ENCODE measurements at regions not wholly inside any gene's neighbourhood (a gene's known extent, or its start where the extent isn't known, plus 50 kb on each side); places are given as distances from the start of the nearest gene placed in this dataset.
"Not testable (repeated sequence)": the region's sequence is repeated elsewhere in the genome, so short reads cannot be mapped to it uniquely, and the experiment has no call there.

DNA sequence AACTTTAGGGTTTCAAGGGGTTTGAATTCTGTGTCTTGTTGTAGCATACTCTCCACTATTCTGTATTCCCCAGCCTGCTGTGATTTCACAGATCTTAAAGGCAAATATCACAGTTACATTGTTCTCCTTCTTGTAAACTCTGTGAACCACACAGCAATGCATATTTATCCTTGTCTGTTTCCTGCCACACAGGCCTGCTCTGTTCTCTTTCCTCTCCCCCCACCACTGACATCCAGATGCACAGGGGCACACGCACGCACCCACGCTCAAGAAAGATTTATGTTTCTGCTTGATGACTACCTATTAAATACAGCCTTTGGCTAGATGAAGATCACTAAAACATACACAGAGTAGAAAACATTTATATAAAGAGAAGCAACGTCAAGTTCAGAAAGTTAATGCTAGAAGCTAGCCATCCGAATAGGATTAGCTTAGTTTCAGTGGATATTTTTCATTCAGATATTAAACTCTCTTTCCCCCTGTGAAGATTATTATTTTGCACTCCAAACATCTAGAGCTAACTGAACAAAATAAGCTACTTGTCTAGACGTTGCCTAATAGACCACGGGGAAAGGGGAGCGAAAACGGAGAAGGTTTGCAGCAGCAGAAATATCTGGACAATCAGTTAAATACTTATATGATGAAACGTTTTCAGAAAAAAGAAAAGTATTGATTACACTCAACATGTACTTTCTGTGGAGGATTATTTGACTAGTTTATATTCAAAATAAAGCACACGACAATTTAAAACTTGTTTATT, 193.1 kb upstream of the SEMA3C start:
- peak; percentile 95 for DNase-seq

DNA sequence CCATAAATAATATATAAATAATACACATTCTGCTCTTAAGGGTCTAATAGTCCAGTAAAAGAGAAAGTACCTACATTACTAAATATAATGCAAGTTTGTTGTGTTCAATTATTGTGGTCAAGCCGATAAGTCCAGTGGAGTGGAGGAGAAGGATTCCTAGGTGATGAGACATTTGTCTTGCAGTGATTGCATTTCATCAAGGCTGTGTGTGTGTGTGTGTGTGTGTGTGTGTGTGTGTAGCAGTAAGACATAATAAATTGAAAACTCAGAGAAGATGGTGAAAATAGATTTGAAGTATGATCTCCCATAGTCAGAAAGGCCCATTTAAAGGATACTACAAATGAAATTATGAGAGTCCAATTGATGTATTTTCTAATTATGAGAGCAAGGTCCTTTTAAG, 192.5 kb upstream of the SEMA3C start:
- DNase-seq, result peak; percentile 77

DNA sequence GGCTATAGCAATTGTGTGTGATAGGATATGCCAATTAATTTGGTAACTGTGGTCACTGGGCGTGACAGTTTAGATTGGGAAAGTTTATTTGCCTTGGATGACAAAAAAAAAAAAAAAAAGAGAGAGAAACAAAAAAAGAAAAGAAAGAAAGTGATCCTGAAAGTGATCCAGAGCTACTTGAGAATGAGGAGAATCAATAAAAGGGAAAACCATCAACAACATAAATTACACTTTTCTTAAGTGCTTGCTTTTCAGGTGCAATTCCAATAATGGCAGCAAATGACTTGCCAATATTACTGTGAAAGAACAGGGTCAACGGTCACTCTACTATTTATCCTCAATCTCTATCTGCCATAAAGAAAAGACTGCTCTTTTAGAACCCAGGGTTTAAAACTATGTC, 191.8 kb upstream of the SEMA3C start:
- DNase-seq, result peak; percentile 93

DNA sequence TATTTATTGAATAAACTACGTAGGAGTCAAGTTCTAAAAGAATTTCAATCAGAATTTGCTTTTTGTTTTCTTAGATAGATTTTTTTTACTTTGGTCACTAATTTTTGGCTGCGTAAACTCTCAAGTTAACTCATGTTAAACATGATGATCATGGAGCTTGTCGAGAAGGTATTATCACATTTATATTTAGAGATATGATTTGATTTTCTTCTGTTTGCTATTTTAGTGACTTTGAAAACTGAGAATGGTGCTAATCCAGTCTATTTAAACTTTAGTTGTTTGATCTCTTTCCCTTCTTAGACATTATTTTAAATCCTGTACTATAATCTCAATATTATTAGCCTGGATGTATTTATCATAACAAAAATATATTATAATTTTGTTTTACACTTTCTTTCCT, 179.4 kb upstream of the SEMA3C start:
- DNase-seq, result no peak

DNA sequence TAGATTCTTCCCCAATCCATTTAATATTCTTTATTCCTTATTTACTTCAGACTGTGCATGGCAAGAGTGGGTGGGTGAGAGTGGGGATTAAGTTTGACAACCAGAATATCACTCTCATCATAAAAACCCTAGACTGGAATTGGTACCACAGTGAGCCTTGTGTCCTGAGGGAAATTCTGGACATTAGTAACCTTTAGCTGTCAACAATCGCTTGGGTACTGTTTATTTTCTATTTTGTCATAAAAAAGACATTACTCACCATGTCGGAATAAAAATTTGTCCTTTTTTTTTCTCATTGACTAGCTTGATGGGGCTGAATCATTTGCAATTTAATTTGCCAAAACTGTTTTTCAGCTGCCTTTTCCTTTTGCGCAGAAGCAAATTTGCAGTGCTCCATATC, 176.1 kb upstream of the SEMA3C start:
- DNase-seq, result peak; percentile 14

DNA sequence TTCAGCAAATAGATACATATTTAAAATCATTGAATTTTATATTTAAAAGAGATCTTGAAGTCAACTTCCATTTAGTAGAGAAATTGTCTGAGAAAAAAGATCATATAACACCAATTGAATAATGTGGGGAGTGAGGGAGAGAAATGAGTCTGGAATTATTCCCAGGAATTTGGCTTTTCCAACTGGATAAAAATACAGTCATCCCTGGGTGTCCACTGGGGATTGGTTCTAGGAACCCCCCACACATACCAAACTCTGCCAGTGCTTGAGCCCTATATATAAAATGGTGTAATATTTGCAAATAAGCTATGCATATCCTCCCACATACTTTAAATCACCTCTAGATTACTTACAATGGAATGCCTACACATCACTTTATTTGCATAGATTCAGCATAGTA, 162.8 kb upstream of the SEMA3C start:
- no peak for DNase-seq

DNA sequence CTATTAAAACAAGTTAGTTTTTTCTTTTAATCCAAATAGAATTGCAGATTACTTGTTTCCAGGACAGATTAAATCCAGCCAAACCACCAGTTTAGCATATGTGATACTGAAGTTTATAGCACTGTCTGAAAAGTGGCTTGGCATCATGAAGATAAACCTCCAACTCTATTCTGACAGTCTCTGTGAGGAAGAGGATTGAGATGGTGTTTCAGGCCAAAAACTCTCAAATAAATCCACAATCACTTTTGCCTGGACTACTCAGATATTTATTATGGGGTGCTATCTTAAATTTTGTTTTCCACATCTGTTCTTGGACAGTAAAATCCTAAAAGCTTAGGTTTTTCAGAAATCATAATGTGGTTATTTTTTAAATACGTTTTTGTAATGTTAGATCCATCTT, 161.7 kb upstream of the SEMA3C start:
- DNase-seq, result no peak

DNA sequence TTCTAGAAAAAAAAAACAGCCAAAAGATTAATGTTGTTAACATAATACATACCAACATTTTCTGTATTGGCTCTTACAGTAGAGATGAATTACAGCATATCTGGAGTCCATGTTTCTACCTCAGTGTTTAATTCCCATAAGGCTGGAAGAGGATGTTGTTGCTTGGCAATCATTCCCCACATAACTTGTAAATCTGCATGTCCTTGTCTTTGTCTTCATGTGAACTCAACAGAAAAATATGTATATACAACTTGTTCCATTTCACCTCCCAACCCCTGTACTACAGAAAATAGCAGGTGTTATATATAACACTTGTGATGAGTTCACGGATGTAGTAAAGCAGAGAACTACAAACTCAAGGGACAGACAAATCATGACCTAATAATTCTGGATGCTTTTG, 160.9 kb upstream of the SEMA3C start:
- no peak for DNase-seq

DNA sequence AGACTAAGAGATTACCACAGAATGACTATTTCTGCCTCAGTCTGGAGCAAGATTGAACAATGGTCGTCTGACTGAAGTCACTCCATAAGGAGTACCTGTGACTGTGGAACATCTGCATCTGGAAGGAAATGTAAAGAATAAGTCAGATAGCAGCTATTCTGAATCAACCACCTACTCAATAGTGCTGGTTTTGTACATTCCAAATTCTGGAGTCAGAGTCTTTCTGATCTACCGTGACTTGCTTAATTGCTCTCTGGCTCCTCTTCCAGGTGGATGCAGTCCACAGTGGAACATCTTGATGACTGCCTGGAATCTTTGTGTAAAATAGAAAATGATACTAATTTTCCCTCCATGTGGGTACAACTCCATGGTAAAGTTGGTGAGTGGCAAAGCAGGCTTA, 156.3 kb upstream of the SEMA3C start:
- DNase-seq, result peak; percentile 25

DNA sequence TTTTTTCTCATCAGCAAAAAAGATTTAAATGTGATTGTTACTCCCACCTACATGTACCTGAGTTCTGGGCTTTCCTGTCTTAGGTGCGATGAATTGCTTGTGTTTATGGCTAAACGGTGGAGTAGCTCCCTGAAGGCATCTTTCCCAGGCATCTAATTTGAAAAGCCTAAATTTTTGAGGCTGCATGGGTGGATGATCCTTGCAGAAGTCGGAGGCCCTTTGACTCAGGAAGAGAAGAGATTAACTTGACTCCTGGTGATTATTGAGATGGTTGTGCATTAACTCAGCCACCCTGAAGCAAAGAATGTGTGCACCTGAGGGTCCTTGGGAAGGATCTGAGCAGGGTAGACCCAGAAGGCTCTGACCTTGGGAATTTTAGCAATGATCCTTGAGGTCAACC, 155.6 kb upstream of the SEMA3C start:
- DNase-seq, result no peak

DNA sequence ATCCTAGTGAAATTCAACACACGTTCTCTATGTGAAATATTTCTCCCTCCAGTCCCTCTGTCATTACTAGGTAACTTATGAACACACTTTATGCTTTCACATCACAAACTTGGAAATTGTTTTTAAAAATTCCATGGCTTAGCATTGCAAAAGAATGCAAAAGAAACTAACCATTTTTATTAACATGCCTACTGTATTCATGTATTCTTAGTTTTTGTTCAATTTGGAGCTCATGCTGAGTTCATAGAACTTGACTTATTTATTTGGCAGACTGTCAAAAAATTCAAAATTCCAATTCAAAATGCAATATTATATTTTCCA, 155.0 kb upstream of the SEMA3C start:
- DNase-seq, result no peak

DNA sequence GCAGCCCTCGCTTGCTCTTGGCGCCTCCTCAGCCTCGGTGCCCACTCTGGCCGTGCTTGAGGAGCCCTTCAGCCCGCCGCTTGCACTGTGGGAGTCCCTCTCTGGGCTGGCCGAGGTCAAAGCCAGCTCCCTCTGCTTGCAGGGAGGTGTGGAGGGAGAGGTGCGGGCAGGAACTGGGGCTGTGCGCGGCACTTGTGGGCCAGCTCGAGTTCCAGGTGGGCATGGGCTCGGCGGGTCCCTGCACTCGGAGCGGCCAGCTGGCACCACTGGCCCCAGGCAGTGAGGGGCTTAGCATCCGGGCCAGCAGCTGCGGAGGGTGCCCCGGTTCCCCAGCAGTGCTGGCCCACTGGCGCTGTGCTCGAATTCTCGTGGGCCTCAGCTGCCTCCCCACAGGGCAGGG, 152.1 kb upstream of the SEMA3C start:
- no peak for DNase-seq

DNA sequence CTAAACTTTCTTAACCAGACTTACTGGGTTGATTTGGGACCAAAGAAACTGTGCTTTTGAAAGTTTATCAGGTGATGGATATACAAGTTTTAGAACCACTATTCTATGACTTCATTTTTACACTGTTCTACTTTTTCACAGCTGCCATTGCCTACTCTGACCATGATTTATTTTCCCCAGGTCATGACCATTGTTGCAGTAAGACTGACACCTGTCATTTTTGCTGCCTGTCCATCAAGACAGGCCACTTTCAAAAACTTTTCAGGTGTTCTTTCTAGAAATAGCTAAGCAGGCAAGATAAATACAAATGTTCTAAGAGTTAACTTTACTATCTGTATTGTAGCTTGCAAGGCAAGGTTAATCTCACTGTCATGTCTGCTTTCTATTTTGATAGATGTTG, 147.9 kb upstream of the SEMA3C start:
- no peak for DNase-seq

DNA sequence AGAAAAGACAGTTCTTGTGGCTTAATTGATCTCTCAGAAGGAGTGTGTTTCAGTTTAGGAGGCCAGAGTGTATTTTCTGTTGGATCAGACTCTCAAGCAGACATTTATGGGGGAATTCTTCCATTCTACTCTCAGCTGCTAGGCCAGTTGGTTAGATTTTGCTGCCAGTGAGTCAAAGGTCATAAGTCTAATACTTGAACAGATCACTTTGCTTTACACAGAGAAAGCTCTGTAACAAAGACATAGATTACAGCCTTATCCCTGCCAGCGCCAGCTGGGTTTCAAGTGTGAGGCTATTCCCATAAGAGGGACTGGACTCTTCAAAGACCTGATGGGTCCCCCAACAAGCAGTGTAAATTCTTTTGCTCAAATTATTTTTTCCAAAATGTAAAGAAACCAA, 145.6 kb upstream of the SEMA3C start:
- peak; percentile 44 for DNase-seq

DNA sequence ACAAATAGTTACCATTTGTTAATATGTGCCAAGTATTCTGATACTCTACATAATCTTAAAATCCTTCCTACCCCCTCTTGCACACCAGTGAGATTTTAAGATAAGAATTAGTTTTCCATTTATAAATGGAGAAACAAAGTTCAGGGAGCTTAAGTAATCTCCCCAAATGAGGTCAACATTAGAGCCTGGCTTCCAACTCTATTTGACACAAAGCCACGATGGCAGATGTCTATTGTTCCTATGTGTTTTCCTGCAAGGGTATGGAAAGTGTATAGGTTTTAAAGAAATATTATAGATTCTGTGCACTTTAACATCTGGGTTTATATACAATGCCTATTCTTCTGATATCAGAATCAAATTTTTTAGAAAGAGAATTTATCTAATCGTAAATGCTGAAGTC, 143.9 kb upstream of the SEMA3C start:
- no peak for DNase-seq

DNA sequence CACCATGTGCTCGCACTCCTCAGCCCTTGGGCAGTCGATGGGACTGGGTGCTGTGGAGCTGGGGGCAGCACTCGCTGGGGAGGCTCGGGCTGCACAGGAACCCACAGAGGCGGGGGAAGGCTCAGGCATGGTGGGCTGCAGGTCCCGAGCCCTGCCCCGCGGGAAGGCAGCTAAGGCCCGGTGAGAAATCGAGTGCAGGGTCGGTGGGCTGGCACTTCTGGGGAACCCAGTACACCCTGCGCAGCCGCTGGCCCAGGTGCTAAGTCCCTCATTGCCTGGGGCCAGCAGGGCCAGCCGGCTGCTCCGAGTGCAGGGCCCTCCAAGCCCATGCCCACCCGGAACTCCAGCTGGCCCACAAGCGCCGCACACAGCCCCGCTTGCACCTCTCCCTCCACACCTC, 138.6 kb upstream of the SEMA3C start:
- DNase-seq, result not testable (repeated sequence)

DNA sequence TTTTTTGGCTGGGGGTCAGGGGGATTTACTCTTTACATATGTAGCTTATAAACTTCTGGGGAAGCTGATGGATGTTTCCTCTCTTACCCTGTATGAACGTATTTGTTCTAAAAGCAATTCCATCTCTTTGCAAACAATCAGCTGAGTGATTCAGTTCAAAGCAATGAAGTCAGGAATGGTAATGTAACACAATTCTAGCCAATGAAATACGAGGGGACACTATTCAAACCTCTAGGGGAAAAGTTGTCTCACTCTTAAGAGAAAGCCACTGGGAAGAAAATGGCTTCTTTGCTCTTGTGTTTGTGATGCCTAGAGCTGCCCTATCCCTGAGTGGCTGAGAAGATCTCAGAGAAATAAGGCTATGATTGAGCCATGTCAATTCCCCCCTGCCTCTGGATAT, 134.8 kb upstream of the SEMA3C start:
- no peak for DNase-seq

DNA sequence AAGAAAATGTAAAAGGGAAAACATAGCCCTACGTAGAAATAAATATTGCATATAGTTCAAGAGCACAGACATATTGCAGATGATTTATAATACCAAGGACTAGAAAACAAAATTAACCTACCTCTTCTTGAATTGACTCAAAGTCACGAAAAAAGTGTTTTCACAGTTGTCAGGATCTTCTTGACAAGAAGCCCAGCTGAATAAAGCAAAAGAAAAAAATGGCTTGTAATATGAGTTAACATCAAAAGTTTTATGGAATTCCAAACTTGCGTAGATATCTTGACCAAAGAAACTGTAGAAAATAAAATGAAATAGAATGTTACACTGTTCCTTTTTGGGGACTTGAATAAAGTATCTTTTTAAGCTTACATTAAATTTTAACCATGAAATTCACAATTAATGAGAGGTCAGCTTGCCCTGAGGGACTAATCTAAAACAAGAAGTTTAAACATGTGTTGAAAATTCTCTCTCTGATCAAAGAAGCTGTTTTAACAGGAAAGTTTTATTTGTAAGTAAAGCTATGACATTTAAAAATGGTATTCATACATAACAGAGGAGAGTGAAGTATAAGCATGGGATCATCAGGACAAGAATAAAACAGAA, 133.1 kb upstream of the SEMA3C start:
- DNase-seq, result no peak

DNA sequence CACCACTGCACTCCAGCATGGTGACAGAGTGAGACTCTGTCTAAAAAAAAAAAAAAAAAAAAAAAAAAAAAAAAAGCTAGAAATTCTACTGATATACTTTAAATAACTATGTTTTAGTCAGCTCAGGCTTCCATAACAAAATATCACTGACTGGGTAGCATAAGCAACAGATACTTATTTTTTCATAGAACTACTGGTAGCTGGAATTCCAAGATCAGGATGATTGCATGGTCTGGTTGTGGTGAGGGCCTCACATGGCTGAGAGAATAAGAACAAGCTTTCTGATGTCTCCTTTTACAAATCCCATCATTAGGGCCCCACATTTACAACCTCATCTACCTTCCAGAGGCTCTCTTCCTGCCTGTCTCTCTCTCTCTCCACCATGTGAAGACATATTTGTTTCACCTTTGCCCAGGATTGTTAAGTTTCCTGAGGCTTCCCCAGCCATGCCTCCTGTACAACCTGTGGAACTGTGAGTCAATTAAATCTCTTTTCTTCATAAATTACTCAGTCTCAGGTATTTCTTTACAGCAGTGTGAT, 126.7 kb upstream of the SEMA3C start:
- DNase-seq, result no peak

DNA sequence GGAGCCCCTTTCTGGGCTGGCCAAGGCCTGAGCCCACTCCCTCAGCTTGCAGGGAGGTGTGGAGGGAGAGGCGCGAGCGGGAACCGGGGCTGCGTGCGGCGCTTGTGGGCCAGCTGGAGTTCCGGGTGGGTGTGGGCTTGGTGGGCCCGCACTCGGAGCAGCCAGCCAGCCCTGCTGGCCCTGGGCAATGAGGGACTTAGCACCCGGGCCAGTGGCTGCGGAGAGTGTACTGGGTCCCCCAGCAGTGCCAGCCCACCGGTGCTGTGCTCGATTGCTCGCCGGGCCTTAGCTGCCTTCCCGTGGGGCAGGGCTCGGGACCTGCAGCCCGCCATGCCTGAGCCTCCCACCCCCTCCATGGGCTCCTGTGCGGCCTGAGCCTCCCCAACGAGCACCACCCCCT, 123.8 kb upstream of the SEMA3C start:
- not testable (repeated sequence) for DNase-seq

DNA sequence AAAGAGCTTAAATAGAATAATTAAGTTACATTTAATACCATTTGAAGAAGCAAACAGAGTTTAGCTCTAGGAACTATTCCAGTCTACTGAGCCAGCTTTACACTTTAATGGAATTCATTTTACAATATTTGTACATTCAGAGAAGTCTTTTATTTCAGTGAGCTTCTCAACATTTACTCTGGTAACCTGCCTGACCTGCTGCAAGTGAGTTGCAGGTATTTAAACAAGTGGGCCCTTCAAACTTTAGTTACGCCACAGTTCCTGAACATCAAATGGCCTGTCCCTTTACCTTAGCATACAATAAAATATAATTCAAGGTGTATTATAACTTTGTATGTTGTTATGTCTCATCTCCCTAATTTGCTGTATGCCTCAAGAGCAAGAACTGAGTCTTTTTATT, 121.6 kb upstream of the SEMA3C start:
- no peak for DNase-seq

DNA sequence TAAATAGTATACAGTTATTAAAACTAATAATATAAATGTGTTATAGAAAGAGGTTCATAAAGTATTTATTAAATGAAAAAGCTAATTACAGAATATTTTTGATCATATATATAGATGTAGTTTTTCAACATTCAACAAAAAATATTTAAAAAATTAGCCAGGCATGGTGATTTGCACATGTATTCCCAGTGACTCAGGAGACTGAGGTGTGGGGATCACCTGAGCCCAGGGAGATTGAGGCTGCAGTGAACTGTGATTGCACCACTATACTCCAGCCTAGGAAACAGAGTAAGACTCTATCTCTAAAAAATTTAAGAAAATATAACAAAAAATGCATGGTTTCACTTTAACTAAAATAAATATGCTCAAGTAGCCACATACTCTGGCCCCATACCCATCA, 118.0 kb upstream of the SEMA3C start:
- DNase-seq, result no peak

DNA sequence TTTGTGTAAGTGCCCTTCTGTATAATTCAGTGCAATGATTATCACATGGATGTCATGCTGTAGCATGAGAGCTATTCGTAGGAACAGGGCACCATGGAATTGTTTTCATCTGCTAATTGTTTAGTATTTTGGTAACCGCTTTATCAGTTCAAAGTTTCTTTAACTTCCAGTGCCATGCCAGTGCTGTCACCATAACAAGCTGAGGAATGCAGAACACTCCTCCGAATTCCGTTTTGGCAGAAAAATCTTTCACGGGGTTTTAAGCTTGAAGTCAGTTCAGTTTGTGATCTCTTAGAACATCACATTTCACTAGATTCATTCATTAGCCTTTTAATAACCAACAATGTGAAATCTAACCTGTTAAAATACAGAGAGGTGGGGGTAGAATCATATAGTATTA, 117.2 kb upstream of the SEMA3C start:
- DNase-seq, result no peak

DNA sequence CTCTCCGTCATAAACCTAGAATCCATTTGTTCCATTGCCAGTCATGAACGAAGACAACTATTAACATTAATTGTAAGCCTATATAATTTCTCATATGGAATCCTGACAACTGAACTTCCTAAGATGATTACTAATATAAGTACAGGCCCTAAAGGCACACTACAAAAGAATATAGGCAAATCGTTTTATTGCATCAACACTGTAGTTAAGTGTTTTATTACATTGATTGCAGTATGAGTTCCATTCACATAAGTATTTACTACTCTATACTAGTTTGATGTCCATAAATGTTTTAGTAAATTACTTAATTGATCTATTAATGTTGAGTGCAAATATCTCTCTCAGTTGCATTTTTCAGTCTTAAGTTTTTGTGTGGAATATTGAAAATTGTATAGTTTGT, 113.1 kb upstream of the SEMA3C start:
- DNase-seq, result no peak

DNA sequence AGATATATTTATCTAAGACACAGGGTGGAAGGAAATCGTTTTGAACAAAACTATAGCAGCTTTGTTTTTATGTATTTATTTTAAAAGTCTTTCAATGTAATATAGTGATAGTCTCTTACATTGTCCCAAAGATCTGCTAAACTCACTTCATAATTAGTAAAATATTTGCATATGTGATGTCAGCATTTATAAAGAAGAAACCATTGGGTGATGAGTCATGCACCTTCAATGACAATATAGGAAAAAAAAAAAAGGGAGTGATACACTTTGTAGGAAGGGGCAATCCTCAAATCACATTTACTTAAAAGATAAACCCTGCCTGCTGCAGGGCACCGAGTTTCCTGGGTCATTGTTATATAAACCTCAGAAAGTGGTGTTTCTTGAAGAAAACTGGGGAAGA, 112.4 kb upstream of the SEMA3C start:
- DNase-seq, result peak; percentile 44

Data from NCI-H69 (cell line).